Neural progenitor cell (in vitro differentiated cells): ENCODE measurements at regions not wholly inside any gene's neighbourhood (a gene's known extent, or its start where the extent isn't known, plus 50 kb on each side); places are given as distances from the start of the nearest gene placed in this dataset.

Experiments used
- DNase-seq: peaks from one replicate; pipeline ENCODE4 v3.0.0-alpha.2; 2016; ENCODE audit warnings: low spot score
- H2AFZ ChIP-seq: fragments of 200-600 bp; sonication (generic); replicated peaks from 2 replicates; pipeline ENCODE4 v1.6.1; 2016; ENCODE audit warnings: antibody characterized with exemption
- H3F3A ChIP-seq: fragments of 200-600 bp; sonication (generic); 2 replicates; pipeline ENCODE4 v1.6.1; 2016; ENCODE audit warnings: antibody characterized with exemption, low read depth
- H3K27ac ChIP-seq: fragments of 200-600 bp; sonication (generic); 2 replicates; pipeline ENCODE4 v1.5.1; 2016; ENCODE audit warnings: mild to moderate bottlenecking
- H3K27me3 ChIP-seq: fragments of 200-600 bp; sonication (generic); 2 replicates; pipeline ENCODE4 v1.6.1; 2016; ENCODE audit warnings: mild to moderate bottlenecking, moderate library complexity
- H3K36me3 ChIP-seq: fragments of 200-600 bp; sonication (generic); 2 replicates; pipeline ENCODE4 v1.5.1; 2016
- H3K4me1 ChIP-seq: fragments of 200-600 bp; sonication (generic); 2 replicates; pipeline ENCODE4 v1.6.1; 2016; ENCODE audit warnings: mixed run types
- H3K4me2 ChIP-seq: fragments of 200-600 bp; sonication (generic); 2 replicates; pipeline ENCODE4 v1.6.1; 2016
- H3K4me3 ChIP-seq: fragments of 200-600 bp; sonication (generic); 2 replicates; pipeline ENCODE4 v1.5.1; 2016
- H3K79me2 ChIP-seq: fragments of 200-600 bp; sonication (generic); 2 replicates; pipeline ENCODE4 v1.6.1; 2016; ENCODE audit warnings: low read depth
- H3K9ac ChIP-seq: fragments of 200-600 bp; sonication (generic); 2 replicates; pipeline ENCODE4 v1.6.1; 2016
- H3K9me3 ChIP-seq: fragments of 200-600 bp; sonication (generic); 2 replicates; pipeline ENCODE4 v1.5.1; 2016; ENCODE audit warnings: low read depth
- H4K20me1 ChIP-seq: fragments of 200-600 bp; sonication (generic); 2 replicates; pipeline ENCODE4 v1.6.1; 2016; ENCODE audit warnings: low read depth
- H3K27ac Mint-ChIP-seq: 3 replicates; pipeline ENCODE4 v1.8.0; 2021; ENCODE audit warnings: mixed read lengths
- H3K27me3 Mint-ChIP-seq: 2 replicates; pipeline ENCODE4 v1.8.0; 2022; ENCODE audit warnings: low read depth, mild to moderate bottlenecking, inconsistent platforms, moderate library complexity, mixed read lengths; ENCODE audit not compliant: insufficient read depth
- H3K36me3 Mint-ChIP-seq: 3 replicates; pipeline ENCODE4 v1.8.0; 2021; ENCODE audit warnings: mixed read lengths
- H3K4me1 Mint-ChIP-seq: 3 replicates; pipeline ENCODE4 v1.8.0; 2021; ENCODE audit warnings: mixed read lengths
- H3K4me3 Mint-ChIP-seq: 3 replicates; pipeline ENCODE4 v1.8.0; 2021; ENCODE audit warnings: mild to moderate bottlenecking, moderate library complexity, mixed read lengths
- H3K9me3 Mint-ChIP-seq: 3 replicates; pipeline ENCODE4 v1.8.0; 2020; ENCODE audit warnings: mixed read lengths
- CTCF ChIP-seq: fragments of 200-600 bp; sonication (generic); IDR thresholded peaks from 2 replicates; pipeline ENCODE4 v1.5.1; 2017; ENCODE audit warnings: antibody characterized with exemption, mild to moderate bottlenecking
- EZH2 ChIP-seq: fragments of 200-600 bp; sonication (generic); IDR thresholded peaks from 2 replicates; pipeline ENCODE4 v1.6.1; 2017; ENCODE audit warnings: antibody characterized with exemption, mild to moderate bottlenecking, moderate library complexity
- EZH2phosphoT487 ChIP-seq: fragments of 200-600 bp; sonication (generic); IDR thresholded peaks from 2 replicates; pipeline ENCODE4 v1.6.1; 2017; ENCODE audit warnings: antibody characterized with exemption

- no peaks in the 10 kb centered on the region for H4K20me1 ChIP-seq
- H3K4me3 ChIP-seq, result no peak overlapping the region
- no peaks in the 10 kb centered on the region for H3K27me3 ChIP-seq
- H3K4me1 ChIP-seq, result no peaks in the 10 kb centered on the region
- Mint-ChIP-seq H3K4me3 (no peak overlapping the region), H3K36me3 (no peaks in the 10 kb centered on the region), H3K27me3 (peaks cover 6% of the 10 kb centered on the region), H3K27ac (no peak overlapping the region), H3K4me1 (no peaks in the 10 kb centered on the region), H3K9me3 (no peaks in the 10 kb centered on the region)
- no peak overlapping the region for H3K9ac ChIP-seq
- no peak overlapping the region for H3K27ac ChIP-seq
- DNase-seq, result no peak
- no peaks in the 10 kb centered on the region for H3K79me2 ChIP-seq
- no peaks in the 10 kb centered on the region for H3K9me3 ChIP-seq
- no peak overlapping the region for H2AFZ ChIP-seq
- H3F3A ChIP-seq, result no peaks in the 10 kb centered on the region
- no peak for TF ChIP-seq CTCF
- TF ChIP-seq EZH2phosphoT487, result no peak
- no peak for TF ChIP-seq EZH2
- H3K36me3 ChIP-seq, result no peaks in the 10 kb centered on the region
- no peak overlapping the region for H3K4me2 ChIP-seq
These were observed 203.0 kb downstream of the ARRDC4 start for GRCh38 chr15:98163319-98164045.

- Histone ChIP-seq H3K27me3 (no peaks in the 10 kb centered on the region), H3K27ac (no peak overlapping the region), H3F3A (no peaks in the 10 kb centered on the region), H2AFZ (no peak overlapping the region), H3K79me2 (no peaks in the 10 kb centered on the region), H3K9me3 (no peaks in the 10 kb centered on the region), H3K4me1 (no peaks in the 10 kb centered on the region), H3K36me3 (no peaks in the 10 kb centered on the region), H4K20me1 (no peaks in the 10 kb centered on the region), H3K4me2 (no peak overlapping the region), H3K4me3 (no peak overlapping the region), H3K9ac (no peak overlapping the region)
- Mint-ChIP-seq H3K4me3 (no peak overlapping the region), H3K27ac (no peak overlapping the region), H3K9me3 (no peaks in the 10 kb centered on the region), H3K36me3 (no peaks in the 10 kb centered on the region), H3K27me3 (peaks cover 6% of the 10 kb centered on the region), H3K4me1 (no peaks in the 10 kb centered on the region)
- DNase-seq, result no peak
- no peak for TF ChIP-seq EZH2phosphoT487
- TF ChIP-seq EZH2, result no peak
- TF ChIP-seq CTCF, result no peak
These were observed 204.1 kb downstream of the ARRDC4 start for GRCh38 chr15:98164571-98164970.

- Histone ChIP-seq H3K4me2 (no peak overlapping the region), H2AFZ (no peak overlapping the region), H3K36me3 (no peaks in the 10 kb centered on the region), H3F3A (no peaks in the 10 kb centered on the region), H3K27ac (no peak overlapping the region), H3K4me3 (no peak overlapping the region), H3K9me3 (no peaks in the 10 kb centered on the region), H3K9ac (no peak overlapping the region), H3K27me3 (no peaks in the 10 kb centered on the region), H4K20me1 (no peaks in the 10 kb centered on the region), H3K79me2 (no peaks in the 10 kb centered on the region), H3K4me1 (no peaks in the 10 kb centered on the region)
- Mint-ChIP-seq H3K9me3 (no peaks in the 10 kb centered on the region), H3K4me1 (no peaks in the 10 kb centered on the region), H3K4me3 (no peak overlapping the region), H3K36me3 (no peaks in the 10 kb centered on the region), H3K27ac (no peak overlapping the region), H3K27me3 (peaks cover 6% of the 10 kb centered on the region)
- TF ChIP-seq EZH2 (no peak), EZH2phosphoT487 (no peak), CTCF (no peak)
- DNase-seq, result no peak
These were observed 204.5 kb downstream of the ARRDC4 start for GRCh38 chr15:98164986-98165385.
